HG02798 (cell line): ENCODE measurements at regions not wholly inside any gene's neighbourhood (a gene's known extent, or its start where the extent isn't known, plus 50 kb on each side); places are given as distances from the start of the nearest gene placed in this dataset.

Experiments used
- ATAC-seq: cut with Tn5 transposase; IDR thresholded peaks from one replicate; pipeline ENCODE4 v1.9.1; 2021; ENCODE audit warnings: mild to moderate bottlenecking; ENCODE audit not compliant: unreplicated experiment, poor library complexity

- ATAC-seq: no peak
Measured at GRCh38 chr6:14614631-14615030, 497.1 kb downstream of the CD83 start.

GRCh38 chr6:14616656-14617055 is 499.1 kb downstream of the CD83 start:
- no peak for ATAC-seq

DNA sequence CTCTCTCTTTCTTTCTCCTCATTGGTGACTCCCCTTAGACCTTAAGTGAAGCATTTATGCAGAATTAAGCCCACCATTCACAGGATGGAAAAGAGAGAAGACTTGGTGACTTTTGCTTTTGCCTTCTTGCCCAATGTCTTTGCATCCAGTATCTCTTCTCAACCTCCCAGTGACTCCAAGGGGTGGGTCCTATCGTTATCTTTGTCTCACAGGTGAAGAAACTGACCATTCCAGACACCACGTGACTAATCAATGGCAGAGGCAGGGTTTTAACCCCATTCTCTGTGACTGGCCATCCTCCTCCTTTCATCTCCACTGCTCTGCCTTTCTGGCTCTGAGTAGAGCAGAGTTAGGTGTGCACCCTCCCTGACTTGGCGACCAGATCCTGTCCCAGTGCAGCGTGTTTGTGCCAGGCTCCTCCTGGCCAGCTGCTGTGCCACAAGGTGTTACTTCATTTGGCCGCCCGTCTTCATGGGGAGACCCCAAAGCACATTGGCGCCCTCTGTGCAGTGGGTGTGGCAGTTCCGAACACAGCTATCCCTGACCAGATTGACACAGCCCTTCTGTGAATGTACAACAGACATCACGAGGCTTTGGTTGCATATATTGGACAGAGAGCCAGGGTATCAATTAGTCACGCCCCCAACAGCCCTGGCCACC is 501.3 kb downstream of the CD83 start:
- ATAC-seq: no peak

DNA sequence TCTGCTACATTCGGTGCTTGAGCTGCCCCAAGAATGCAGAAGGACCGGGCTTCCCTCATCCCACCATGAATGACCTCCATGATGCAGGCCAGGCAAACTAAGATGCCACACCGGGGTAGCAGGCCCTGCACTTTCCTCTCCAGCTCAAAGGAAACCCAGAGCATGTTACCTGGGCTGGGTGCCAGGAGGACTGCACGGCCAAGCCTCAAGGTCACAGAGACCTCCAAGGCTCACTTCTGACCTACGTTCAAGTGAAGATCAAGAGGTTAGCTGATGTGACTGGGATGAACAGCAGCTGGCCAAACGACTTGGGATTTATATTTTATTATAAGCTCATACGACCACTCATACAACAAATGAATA is 501.8 kb downstream of the CD83 start:
- no peak for ATAC-seq

GRCh38 chr6:14620522-14620921 is 502.9 kb downstream of the CD83 start:
- no peak for ATAC-seq

DNA sequence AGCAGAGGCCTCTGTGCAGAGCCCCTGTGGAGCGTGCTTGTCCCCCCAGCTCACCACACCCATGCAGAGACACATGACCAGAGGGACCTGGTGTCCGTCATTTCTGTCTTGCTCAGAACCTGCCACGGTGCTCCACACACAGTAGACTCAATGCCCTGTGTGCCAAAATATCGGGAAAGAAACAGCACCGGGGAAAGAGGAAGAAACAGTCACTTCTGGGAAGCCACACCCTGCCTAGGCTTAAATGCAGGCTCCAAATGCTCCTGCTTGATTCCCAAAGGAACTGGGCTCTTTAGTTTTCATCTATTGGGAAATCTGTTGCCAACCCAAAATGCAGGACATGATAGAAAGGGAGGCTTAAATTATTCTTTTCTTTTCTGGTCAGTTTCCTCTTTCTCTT is 503.9 kb downstream of the CD83 start:
- no peak for ATAC-seq

DNA sequence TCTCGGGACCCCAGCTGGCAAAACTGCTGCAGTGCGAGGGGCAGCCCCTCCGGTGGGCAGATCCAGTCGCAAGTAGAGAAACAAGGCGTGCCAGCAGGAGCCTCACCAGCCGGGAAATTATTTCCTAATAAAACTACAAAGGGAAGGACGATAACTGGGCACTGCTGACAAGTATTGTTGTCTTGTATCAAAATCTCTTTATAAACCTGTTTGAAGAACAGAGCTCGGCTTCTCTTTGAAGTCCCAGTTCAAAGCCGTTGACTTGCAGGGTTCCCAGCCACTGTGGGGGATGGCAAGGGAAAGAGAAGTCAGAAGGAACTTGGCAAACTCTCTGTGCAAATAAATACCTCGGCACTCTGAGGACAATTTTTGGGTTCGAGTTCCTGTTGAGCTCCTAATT is 504.5 kb downstream of the CD83 start:
- ATAC-seq: no peak

DNA sequence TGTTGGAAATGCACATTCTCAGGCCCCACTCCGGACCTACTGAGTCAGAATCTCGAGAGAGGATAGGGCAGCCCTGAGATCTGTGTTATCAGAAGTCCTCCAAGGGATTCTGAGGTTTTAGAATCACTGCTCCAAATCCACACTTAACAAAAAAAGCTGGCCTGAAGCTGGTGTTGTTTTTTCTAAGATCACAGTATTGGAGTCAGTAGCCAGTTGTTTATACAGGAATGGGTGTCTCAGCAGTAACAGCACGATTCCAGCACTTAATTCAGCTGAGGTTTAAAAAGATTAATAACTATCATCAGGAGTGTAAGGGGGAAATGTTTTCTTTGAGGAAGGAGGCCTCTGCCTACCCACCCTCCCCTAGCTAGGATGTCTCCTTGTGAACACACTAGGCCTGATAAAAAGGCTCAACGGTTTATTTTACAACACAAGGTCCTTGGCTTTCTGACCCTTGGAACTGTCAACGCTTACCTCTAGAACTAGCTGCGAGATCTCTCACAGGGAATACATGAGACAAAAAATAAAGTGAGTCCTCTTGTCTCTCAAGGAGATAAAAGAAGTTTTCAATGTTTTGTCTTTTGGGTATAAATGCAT is 505.4 kb downstream of the CD83 start:
- ATAC-seq: no peak

DNA sequence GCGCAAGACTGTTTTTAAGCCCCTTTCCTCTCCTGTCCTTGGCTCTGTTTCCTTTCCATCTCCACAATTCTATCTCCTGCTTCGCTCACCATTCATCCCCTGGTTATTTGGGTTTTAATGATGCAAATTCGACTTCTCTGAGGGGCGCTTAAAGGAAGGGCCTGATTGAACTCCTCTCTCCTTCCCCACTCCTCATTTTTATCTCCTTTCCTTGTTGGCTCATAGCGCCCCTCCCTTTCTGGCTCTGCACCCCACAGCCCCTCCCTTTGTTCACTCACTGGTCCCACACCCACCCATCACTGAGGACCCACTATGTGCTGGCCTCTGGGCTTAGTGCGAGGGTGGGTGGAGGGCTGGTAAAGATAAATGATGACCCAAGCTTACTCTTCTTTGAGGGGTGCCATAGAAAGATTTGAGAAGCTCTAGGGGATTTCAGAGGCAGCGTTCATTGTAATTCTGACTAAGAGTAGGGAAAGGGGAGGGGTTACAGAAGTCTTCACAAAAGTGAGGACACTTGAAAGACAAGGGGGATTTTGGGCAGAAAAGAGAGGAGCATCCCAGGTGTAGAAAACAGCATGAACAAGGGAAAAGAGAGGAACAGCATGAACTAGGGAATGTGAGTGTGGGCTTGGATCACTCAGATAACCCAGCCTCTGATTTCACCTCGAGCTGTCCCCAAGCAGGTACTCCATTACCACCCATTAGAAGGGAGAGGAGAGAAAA is 507.8 kb downstream of the CD83 start:
- no peak for ATAC-seq

- no peak for ATAC-seq
Measured at GRCh38 chr6:14626556-14626955, 509.0 kb downstream of the CD83 start.

- no peak for ATAC-seq
Measured at GRCh38 chr6:14630016-14630415, 512.4 kb downstream of the CD83 start.

- no peak for ATAC-seq
Measured at GRCh38 chr6:14633479-14633878, 515.9 kb downstream of the CD83 start.

GRCh38 chr6:14634072-14634471 is 516.5 kb downstream of the CD83 start:
- ATAC-seq: no peak

DNA sequence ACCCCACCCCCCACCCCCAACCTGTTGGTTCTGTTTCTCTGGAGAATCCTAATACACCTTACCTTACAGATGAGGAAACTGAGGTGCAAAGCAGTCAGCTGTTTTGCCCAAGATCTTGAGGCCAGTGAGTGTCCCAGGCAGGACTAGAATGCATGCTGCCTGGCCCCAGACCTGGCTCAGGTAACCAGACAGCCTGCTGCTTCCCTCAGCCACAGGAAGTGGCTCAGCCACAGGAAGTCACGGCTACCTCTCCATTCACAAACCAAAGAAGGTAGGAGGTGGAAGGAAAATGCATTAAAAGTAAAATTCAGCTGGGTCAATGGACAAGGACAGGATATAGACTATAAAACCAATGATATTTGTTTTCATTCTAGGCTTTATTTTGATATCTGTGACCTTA is 517.6 kb downstream of the CD83 start:
- no peak for ATAC-seq

- ATAC-seq: peak; percentile 72
Measured at GRCh38 chr6:14635934-14636591, 518.5 kb downstream of the CD83 start.

GRCh38 chr6:14638435-14638905 is 520.9 kb downstream of the CD83 start:
- ATAC-seq: no peak

DNA sequence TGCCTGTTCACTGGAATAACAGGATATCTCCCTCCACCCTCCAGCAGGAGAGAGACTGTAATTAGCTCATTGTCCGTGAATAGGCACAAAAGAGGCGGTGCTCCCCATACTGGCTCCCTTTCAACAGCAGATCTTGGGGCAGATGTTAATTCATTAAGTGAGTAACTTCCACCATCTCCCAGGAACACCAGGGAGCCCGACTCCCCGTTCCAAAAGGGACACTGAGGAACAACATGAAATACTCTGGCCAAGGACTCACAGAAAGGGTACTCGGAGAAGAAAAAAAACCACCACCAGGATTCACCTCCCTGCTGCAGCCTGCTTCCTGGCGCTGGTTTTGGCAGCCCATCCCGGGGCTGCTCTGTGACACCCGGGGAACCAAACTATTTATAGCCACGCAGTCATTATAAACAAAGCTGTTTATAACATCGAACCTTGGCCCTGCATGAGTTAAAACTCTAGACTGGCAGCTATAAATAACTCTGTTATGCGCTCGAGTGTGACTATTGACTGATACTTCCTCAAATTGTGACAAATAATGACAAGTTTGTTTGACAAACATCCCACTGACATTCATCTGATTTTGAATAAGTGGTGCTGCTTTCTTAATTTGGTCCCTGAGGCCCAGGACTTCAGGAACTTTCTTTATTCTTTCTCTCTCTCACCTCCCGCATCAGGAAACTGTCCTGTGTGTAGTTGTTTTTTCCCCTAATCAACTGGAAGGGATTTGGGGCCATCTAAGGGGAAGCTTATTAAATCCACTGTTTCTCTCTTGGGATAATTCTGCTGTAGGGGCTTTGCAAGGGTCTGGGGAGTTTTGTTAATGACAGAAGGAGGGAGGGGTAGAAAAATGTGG is 521.6 kb downstream of the CD83 start:
- ATAC-seq: no peak

DNA sequence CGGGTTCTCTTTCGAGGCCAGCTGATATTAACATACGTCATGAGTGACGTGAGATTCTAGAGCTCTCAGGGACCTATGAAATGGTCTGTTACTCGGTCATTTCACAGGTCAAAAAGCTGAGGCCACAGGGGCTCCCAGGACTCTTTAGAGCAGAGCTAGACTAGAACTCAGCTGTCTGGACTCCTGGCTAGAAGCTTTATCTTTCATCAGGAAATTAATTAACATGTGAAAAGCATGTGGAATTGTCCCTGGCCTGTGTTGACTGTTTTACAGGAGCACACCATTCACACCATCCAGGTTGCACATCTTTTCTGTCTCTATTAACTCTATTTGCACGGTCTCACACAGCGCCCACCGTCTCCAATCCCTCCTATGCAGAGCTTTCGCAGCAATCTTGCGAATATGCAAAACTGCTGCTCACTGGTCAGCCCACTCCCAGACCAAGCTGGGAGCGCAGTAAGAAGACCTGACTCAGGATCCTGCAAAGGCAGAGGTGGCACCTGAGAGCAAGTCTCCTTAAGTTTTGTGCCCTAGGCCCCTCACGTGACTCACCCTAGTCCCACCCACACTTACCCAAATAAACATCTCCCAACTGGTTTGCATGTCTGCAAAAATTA is 522.5 kb downstream of the CD83 start:
- ATAC-seq: no peak

DNA sequence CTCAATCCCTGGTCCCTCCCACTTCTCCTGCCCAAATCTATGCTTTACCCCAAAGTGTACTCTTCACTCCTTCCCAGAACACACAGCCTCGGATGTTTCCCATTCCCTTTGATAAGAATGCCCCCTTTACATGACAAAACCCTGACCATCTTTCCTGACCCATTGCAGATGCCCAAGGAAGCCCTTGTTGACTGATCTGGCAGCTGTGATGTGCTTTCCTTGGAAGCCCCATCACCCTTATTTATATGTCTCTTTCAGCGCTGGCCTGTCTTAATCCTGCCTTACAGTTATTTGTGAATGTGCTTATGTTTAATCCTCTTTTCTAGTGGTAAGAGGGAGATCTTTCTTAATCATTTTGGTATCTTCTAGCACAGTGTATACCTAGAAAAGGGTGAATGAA is 523.1 kb downstream of the CD83 start:
- ATAC-seq: no peak
